NB4 (cell line): ENCODE measurements at regions not wholly inside any gene's neighbourhood (a gene's known extent, or its start where the extent isn't known, plus 50 kb on each side); places are given as distances from the start of the nearest gene placed in this dataset.
"Not testable (repeated sequence)": the region's sequence is repeated elsewhere in the genome, so short reads cannot be mapped to it uniquely, and the experiment has no call there.

ENCODE experiments used
- MYC ChIP-seq: IDR thresholded peaks from 2 replicates; pipeline ENCODE4 v1.6.1; 2011; ENCODE audit warnings: low read depth, low read length
- TF ChIP-seq, protein P1 (sequence below): IDR thresholded peaks from one replicate; pipeline ENCODE4 v1.5.1; 2012; ENCODE audit warnings: low read depth, low read length

DNA sequence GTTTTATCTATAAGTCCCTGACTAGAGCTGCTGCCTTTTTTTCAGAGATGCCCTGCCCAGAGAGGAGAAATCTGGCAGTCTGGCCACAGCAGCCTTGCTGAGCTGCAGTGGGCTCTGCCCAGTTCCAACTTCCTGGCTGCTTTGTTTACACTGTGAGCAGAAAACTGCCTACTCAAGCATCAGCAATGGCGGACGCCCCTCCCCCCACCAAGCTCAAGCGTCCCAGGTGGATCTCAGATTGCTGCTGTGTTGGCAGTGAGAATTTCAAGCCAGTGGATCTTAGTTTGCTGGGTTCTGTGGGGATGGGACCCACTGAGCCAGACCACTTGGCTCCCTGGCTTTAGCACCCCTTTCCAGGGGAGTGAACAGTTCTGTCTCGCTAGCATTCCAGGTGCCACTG, 247.9 kb upstream of the PGRMC2 start:
- TF ChIP-seq MYC, result not testable (repeated sequence)
- TF ChIP-seq, protein P1, sequence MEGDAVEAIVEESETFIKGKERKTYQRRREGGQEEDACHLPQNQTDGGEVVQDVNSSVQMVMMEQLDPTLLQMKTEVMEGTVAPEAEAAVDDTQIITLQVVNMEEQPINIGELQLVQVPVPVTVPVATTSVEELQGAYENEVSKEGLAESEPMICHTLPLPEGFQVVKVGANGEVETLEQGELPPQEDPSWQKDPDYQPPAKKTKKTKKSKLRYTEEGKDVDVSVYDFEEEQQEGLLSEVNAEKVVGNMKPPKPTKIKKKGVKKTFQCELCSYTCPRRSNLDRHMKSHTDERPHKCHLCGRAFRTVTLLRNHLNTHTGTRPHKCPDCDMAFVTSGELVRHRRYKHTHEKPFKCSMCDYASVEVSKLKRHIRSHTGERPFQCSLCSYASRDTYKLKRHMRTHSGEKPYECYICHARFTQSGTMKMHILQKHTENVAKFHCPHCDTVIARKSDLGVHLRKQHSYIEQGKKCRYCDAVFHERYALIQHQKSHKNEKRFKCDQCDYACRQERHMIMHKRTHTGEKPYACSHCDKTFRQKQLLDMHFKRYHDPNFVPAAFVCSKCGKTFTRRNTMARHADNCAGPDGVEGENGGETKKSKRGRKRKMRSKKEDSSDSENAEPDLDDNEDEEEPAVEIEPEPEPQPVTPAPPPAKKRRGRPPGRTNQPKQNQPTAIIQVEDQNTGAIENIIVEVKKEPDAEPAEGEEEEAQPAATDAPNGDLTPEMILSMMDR, result not testable (repeated sequence)
